Ishikawa (cell line): ENCODE measurements at regions not wholly inside any gene's neighbourhood (a gene's known extent, or its start where the extent isn't known, plus 50 kb on each side); places are given as distances from the start of the nearest gene placed in this dataset.

Experiments
- CEBPB ChIP-seq: IDR thresholded peaks from 2 replicates; pipeline ENCODE4 v1.6.1; 2012
- CREB1 ChIP-seq: IDR thresholded peaks from 2 replicates; pipeline ENCODE4 v1.6.1; 2012; ENCODE audit warnings: low read depth
- EGR1 ChIP-seq: IDR thresholded peaks from 2 replicates; pipeline ENCODE4 v1.6.1; 2012
- EP300 ChIP-seq: IDR thresholded peaks from 2 replicates; pipeline ENCODE4 v1.6.1; 2012; ENCODE audit warnings: borderline replicate concordance
- FOXM1 ChIP-seq: IDR thresholded peaks from 2 replicates; pipeline ENCODE4 v1.6.1; 2012; ENCODE audit warnings: low read depth, borderline replicate concordance
- NFIC ChIP-seq: IDR thresholded peaks from 2 replicates; pipeline ENCODE4 v1.6.1; 2012
- RAD21 ChIP-seq: IDR thresholded peaks from 2 replicates; pipeline ENCODE4 v1.6.1; 2012; ENCODE audit warnings: low read depth
- TAF1 ChIP-seq: IDR thresholded peaks from 2 replicates; pipeline ENCODE4 v1.6.1; 2012; ENCODE audit warnings: low read depth, mild to moderate bottlenecking
- TCF12 ChIP-seq: IDR thresholded peaks from 2 replicates; pipeline ENCODE4 v1.6.1; 2012; ENCODE audit warnings: low read depth
- TEAD4 ChIP-seq: IDR thresholded peaks from 2 replicates; pipeline ENCODE4 v1.6.1; 2012
- YY1 ChIP-seq: IDR thresholded peaks from 2 replicates; pipeline ENCODE4 v1.6.1; 2012; ENCODE audit warnings: low read depth
- ZBTB7A ChIP-seq: IDR thresholded peaks from 2 replicates; pipeline ENCODE4 v1.6.1; 2012; ENCODE audit warnings: low read depth
- TF ChIP-seq, protein P1 (sequence below): IDR thresholded peaks from 2 replicates; pipeline ENCODE4 v1.6.1; 2012; ENCODE audit warnings: low read depth, mild to moderate bottlenecking
- TF ChIP-seq, protein P2 (sequence below): IDR thresholded peaks from 2 replicates; pipeline ENCODE4 v1.6.1; 2012
- TF ChIP-seq, protein P3 (sequence below): IDR thresholded peaks from 2 replicates; pipeline ENCODE4 v1.6.1; 2012

DNA sequence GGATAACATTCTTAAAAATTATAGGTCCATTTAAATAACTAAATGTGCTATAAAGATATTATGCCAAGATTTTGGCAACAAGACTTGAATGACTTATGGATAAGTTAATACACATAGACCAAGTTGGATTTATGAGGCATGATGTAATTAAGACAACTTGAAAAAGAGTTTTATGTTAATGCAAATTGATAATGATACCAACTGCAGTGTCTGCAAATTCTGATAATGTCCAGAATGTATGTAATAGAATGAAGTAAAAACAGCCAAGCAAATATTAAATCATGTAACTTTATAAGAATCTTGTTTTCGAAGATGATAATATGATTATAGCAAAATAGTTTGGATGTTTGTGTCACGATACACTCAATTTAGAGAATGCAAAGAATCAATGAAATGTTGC is 868.3 kb downstream of the DNAJB9 start:
- TF ChIP-seq RAD21: no peak
- TF ChIP-seq, protein P1, sequence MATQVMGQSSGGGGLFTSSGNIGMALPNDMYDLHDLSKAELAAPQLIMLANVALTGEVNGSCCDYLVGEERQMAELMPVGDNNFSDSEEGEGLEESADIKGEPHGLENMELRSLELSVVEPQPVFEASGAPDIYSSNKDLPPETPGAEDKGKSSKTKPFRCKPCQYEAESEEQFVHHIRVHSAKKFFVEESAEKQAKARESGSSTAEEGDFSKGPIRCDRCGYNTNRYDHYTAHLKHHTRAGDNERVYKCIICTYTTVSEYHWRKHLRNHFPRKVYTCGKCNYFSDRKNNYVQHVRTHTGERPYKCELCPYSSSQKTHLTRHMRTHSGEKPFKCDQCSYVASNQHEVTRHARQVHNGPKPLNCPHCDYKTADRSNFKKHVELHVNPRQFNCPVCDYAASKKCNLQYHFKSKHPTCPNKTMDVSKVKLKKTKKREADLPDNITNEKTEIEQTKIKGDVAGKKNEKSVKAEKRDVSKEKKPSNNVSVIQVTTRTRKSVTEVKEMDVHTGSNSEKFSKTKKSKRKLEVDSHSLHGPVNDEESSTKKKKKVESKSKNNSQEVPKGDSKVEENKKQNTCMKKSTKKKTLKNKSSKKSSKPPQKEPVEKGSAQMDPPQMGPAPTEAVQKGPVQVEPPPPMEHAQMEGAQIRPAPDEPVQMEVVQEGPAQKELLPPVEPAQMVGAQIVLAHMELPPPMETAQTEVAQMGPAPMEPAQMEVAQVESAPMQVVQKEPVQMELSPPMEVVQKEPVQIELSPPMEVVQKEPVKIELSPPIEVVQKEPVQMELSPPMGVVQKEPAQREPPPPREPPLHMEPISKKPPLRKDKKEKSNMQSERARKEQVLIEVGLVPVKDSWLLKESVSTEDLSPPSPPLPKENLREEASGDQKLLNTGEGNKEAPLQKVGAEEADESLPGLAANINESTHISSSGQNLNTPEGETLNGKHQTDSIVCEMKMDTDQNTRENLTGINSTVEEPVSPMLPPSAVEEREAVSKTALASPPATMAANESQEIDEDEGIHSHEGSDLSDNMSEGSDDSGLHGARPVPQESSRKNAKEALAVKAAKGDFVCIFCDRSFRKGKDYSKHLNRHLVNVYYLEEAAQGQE: no peak
- TF ChIP-seq, protein P2, sequence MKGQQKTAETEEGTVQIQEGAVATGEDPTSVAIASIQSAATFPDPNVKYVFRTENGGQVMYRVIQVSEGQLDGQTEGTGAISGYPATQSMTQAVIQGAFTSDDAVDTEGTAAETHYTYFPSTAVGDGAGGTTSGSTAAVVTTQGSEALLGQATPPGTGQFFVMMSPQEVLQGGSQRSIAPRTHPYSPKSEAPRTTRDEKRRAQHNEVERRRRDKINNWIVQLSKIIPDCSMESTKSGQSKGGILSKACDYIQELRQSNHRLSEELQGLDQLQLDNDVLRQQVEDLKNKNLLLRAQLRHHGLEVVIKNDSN: no peak
- TF ChIP-seq CEBPB: no peak
- TF ChIP-seq YY1: no peak
- TF ChIP-seq EP300: no peak
- TF ChIP-seq NFIC: no peak
- no peak for TF ChIP-seq CREB1

GRCh38 chr7:109449760-109450159 is 880.1 kb downstream of the DNAJB9 start:
- TF ChIP-seq RAD21 (no peak), YY1 (no peak), CEBPB (no peak), TCF12 (no peak), FOXM1 (no peak), CREB1 (no peak), EP300 (no peak), ZBTB7A (no peak), TAF1 (no peak), TEAD4 (no peak), EGR1 (no peak), NFIC (no peak)
- TF ChIP-seq, protein P2: no peak
- TF ChIP-seq, protein P3, sequence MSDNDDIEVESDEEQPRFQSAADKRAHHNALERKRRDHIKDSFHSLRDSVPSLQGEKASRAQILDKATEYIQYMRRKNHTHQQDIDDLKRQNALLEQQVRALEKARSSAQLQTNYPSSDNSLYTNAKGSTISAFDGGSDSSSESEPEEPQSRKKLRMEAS: no peak
- TF ChIP-seq, protein P1: no peak

- TF ChIP-seq TAF1 (no peak), TCF12 (no peak), EGR1 (no peak), CEBPB (no peak), EP300 (no peak), NFIC (no peak), CREB1 (no peak), FOXM1 (no peak), ZBTB7A (no peak)
- TF ChIP-seq, protein P1: no peak
- TF ChIP-seq, protein P2: no peak
These were observed 886.4 kb downstream of the DNAJB9 start for GRCh38 chr7:109456116-109456515.

GRCh38 chr7:109460296-109460695 is 890.6 kb downstream of the DNAJB9 start:
- TF ChIP-seq, protein P3: no peak
- no peak for TF ChIP-seq EP300
- no peak for TF ChIP-seq CEBPB
- TF ChIP-seq FOXM1: no peak
- TF ChIP-seq, protein P2: no peak
- TF ChIP-seq EGR1: no peak
- no peak for TF ChIP-seq CREB1
- TF ChIP-seq, protein P1: no peak
- no peak for TF ChIP-seq ZBTB7A
- no peak for TF ChIP-seq RAD21
- TF ChIP-seq NFIC: no peak
- no peak for TF ChIP-seq TCF12
- no peak for TF ChIP-seq YY1
- TF ChIP-seq TEAD4: no peak
- no peak for TF ChIP-seq TAF1
